K562 (cell line): ENCODE measurements at regions not wholly inside any gene's neighbourhood (a gene's known extent, or its start where the extent isn't known, plus 50 kb on each side); places are given as distances from the start of the nearest gene placed in this dataset.

Experiments used
- ATAC-seq: fragments of 200-7000 bp; cut with Tn5 transposase; 3 replicates; pipeline ENCODE4 v1.9.1; 2020; ENCODE audit warnings: moderate library complexity
- BruUV-seq: library from RNA; stranded (reverse); fragments of 400-500 nt; replicated peaks from 2 replicates; lab custom pipeline; 2021; lab: Mats Ljungman, UMichigan
- CTCF ChIA-PET: fragments of 300-600 bp; formaldehyde crosslinking; extraction: SDS; loops from one replicate; lab custom pipeline; 2021; ENCODE audit warnings: low intra/inter-chr PET ratio; lab: Yijun Ruan, JAX
- POLR2A ChIA-PET: fragments of 300-600, 350-650 bp; sonication (Branson Sonifier 250); formaldehyde crosslinking; extraction: SDS; loops from one replicate; lab custom pipeline; 2021; ENCODE audit warnings: antibody characterized with exemption, inconsistent platforms; lab: Yijun Ruan, JAX
- DNase-seq, 4 experiments: peaks; one replicate each; pipeline versions ENCODE4 v3.0.0 to v3.0.0-alpha.2; 2011 to 2018; ENCODE audit warnings: low spot score in 3 of 4, mixed read lengths in 3 of 4; ENCODE audit errors: extremely low read depth in 1 of 4
- FAIRE-seq: peaks from 2 replicates; lab custom pipeline; 2011; peaks lifted over from hg19 to GRCh38; lab: Jason Lieb, UNC
- H2AFZ ChIP-seq: 2 replicates; pipeline ENCODE4 v1.6.0; 2011; ENCODE audit warnings: low read depth, low read length, control low read depth, inconsistent platforms
- H3K27ac ChIP-seq: fragments of 200-600 bp; 3 replicates; pipeline ENCODE4 v1.8.0; 2011; ENCODE audit warnings: low read depth, mild to moderate bottlenecking, control low read depth, inconsistent platforms, low read length, moderate library complexity, mixed read lengths; ENCODE audit errors: extremely low read depth
- H3K27me3 ChIP-seq, 2 experiments: fragments of 300-600 bp in 1 of 2; 2 replicates in 1 of 2; 3 replicates in 1 of 2; pipeline versions ENCODE4 v1.6.0 to v1.8.0; 2011; ENCODE audit warnings: inconsistent platforms in 2 of 2, low read length in 2 of 2, mild to moderate bottlenecking in 1 of 2, mixed read lengths in 1 of 2, moderate library complexity in 1 of 2; ENCODE audit not compliant: control insufficient read depth in 2 of 2, insufficient read depth in 2 of 2
- H3K36me3 ChIP-seq: fragments of 300-600 bp; 3 replicates; pipeline ENCODE4 v1.8.0; 2011; ENCODE audit warnings: mild to moderate bottlenecking, low read length, inconsistent platforms; ENCODE audit not compliant: control insufficient read depth, insufficient read depth
- H3K4me1 ChIP-seq, 2 experiments: fragments of 200-600 bp in 1 of 2; replicated peaks in 1 of 2; 2 replicates in 1 of 2; 3 replicates in 1 of 2; pipeline versions ENCODE4 v1.5.1 to v1.8.0; 2011; ENCODE audit warnings: inconsistent platforms in 2 of 2, low read length in 2 of 2, mild to moderate bottlenecking in 1 of 2, mixed read lengths in 1 of 2, moderate library complexity in 1 of 2; ENCODE audit not compliant: control insufficient read depth in 2 of 2, insufficient read depth in 2 of 2
- H3K4me2 ChIP-seq: 2 replicates; pipeline ENCODE4 v1.6.1; 2011; ENCODE audit warnings: low read length, control low read depth, inconsistent platforms, mixed read lengths; ENCODE audit not compliant: insufficient read depth
- H3K4me3 ChIP-seq: fragments of 200-600 bp; sonication (generic), shearing (Covaris generic); 2 replicates; pipeline ENCODE4 v1.5.1; 2016; ENCODE audit warnings: control low read depth, inconsistent platforms
- H3K79me2 ChIP-seq: fragments of 200-600 bp; 3 replicates; pipeline ENCODE4 v1.8.0; 2011; ENCODE audit warnings: low read length, inconsistent platforms; ENCODE audit not compliant: control insufficient read depth, insufficient read depth
- H3K9ac ChIP-seq, 2 experiments: 2 replicates each; pipeline versions ENCODE4 v1.6.0 to v1.6.1; 2011; ENCODE audit warnings: low read depth in 2 of 2, low read length in 2 of 2, control low read depth in 1 of 2, inconsistent platforms in 1 of 2, mild to moderate bottlenecking in 1 of 2, mixed read lengths in 1 of 2; ENCODE audit not compliant: insufficient read depth in 1 of 2
- H3K9me1 ChIP-seq: one replicate; pipeline ENCODE4 v1.6.0; 2011; ENCODE audit warnings: inconsistent platforms, mild to moderate bottlenecking, low read length, moderate library complexity; ENCODE audit not compliant: control insufficient read depth, insufficient read depth
- H3K9me3 ChIP-seq: replicated peaks from 2 replicates; pipeline ENCODE4 v1.5.1; 2011; ENCODE audit warnings: low read depth, low read length, inconsistent platforms; ENCODE audit not compliant: control insufficient read depth, insufficient read depth
- H4K20me1 ChIP-seq: replicated peaks from 2 replicates; pipeline ENCODE4 v1.6.1; 2011; ENCODE audit warnings: low read length, inconsistent platforms, mixed read lengths; ENCODE audit not compliant: control insufficient read depth, insufficient read depth
- ATF1 ChIP-seq, 2 experiments: fragments of 450-650 bp in 1 of 2; IDR thresholded peaks; 2 replicates each; pipeline ENCODE4 v1.6.1; 2016; ENCODE audit warnings: missing compliant biosample characterization in 1 of 2, missing genetic modification characterization in 1 of 2
- DMBX1 ChIP-seq: fragments of 250-450 bp; sonication (Bioruptor Pico); IDR thresholded peaks from 2 replicates; pipeline ENCODE4 v1.8.0; 2022; ENCODE audit warnings: inconsistent platforms, mild to moderate bottlenecking, moderate library complexity, borderline replicate concordance
- MITF ChIP-seq: IDR thresholded peaks from 2 replicates; pipeline ENCODE4 v1.6.1; 2014; ENCODE audit warnings: antibody characterized with exemption
- MXD1 ChIP-seq: fragments of 250-450 bp; sonication (Bioruptor Pico); IDR thresholded peaks from 2 replicates; pipeline ENCODE4 v1.8.0; 2021; ENCODE audit warnings: borderline replicate concordance, mild to moderate bottlenecking, moderate library complexity; ENCODE audit not compliant: poor library complexity, severe bottlenecking
- NR2C2 ChIP-seq, 2 experiments: fragments of 200-800 bp in 1 of 2; sonication (Bioruptor generic) in 1 of 2; sonication (generic) in 1 of 2; formaldehyde crosslinking in 1 of 2; IDR thresholded peaks; 2 replicates each; pipeline versions ENCODE4 v1.6.1 to v1.8.0; 2016 to 2022; ENCODE audit warnings: mild to moderate bottlenecking in 1 of 2, missing compliant biosample characterization in 1 of 2, missing genetic modification characterization in 1 of 2, missing genetic modification reagents in 1 of 2
- NR3C1 ChIP-seq: sonication (generic); formaldehyde crosslinking; IDR thresholded peaks from 2 replicates; pipeline ENCODE4 v1.8.1; 2022; ENCODE audit warnings: missing genetic modification reagents
- RAD51 ChIP-seq: fragments of 450-650 bp; IDR thresholded peaks from 2 replicates; pipeline ENCODE4 v1.7.1; 2016; ENCODE audit warnings: low read depth, mild to moderate bottlenecking, borderline replicate concordance
- SREBF2 ChIP-seq: sonication (generic); formaldehyde crosslinking; IDR thresholded peaks from 2 replicates; pipeline ENCODE4 v1.4.0; 2020; ENCODE audit warnings: mild to moderate bottlenecking, missing genetic modification reagents
- TCF3 ChIP-seq: sonication (generic); formaldehyde crosslinking; IDR thresholded peaks from 2 replicates; pipeline ENCODE4 v1.4.0; 2020; ENCODE audit warnings: mild to moderate bottlenecking, missing genetic modification reagents
- TRIM25 ChIP-seq: fragments of 450-650 bp; IDR thresholded peaks from 2 replicates; pipeline ENCODE4 v1.7.0; 2016; ENCODE audit warnings: borderline replicate concordance
- UBTF ChIP-seq, 2 experiments: IDR thresholded peaks; 2 replicates each; pipeline ENCODE4 v1.6.1; 2012; ENCODE audit warnings: improper control_type of control experiment in 2 of 2, low read depth in 2 of 2, low read length in 2 of 2, borderline replicate concordance in 1 of 2
- ZNF134 ChIP-seq: fragments of 250-450 bp; sonication (Bioruptor Pico); conservative IDR thresholded peaks from 2 replicates; pipeline ENCODE4 v1.4.0; 2020
- ZNF253 ChIP-seq: fragments of 250-450 bp; sonication (Bioruptor Pico); conservative IDR thresholded peaks from 2 replicates; pipeline ENCODE4 v1.6.1; 2021; ENCODE audit warnings: mild to moderate bottlenecking
- ZNF311 ChIP-seq: fragments of 250-450 bp; sonication (Bioruptor Pico); IDR thresholded peaks from 2 replicates; pipeline ENCODE4 v1.4.0; 2020; ENCODE audit warnings: mild to moderate bottlenecking, moderate library complexity
- ZNF644 ChIP-seq: fragments of 200-800 bp; sonication (Bioruptor generic); IDR thresholded peaks from 2 replicates; pipeline ENCODE4 v1.6.1; 2016; ENCODE audit warnings: low read depth, missing genetic modification characterization, missing compliant biosample characterization
- ZNF707 ChIP-seq: fragments of 250-450 bp; sonication (Bioruptor Pico); conservative IDR thresholded peaks from 2 replicates; pipeline ENCODE4 v1.8.0; 2022; ENCODE audit warnings: inconsistent platforms, mild to moderate bottlenecking, moderate library complexity
- WGBS: fragments of 100-300 bp; shearing (Covaris generic); methylation state at CpG from one replicate; pipeline ENCODE4 v1.1.6; 2016; ENCODE audit warnings: low coverage, mixed read lengths; ENCODE audit not compliant: insufficient coverage; ENCODE audit errors: missing lambda C conversion rate; 5-methylcytosine and 5-hydroxymethylcytosine counted together
- in situ Hi-C: fragments of 300-500 bp; cut with MboI; formaldehyde crosslinking; loops from 4 replicates; pipeline ENCODE4 v1.15.0; 2018; ENCODE audit warnings: inconsistent platforms, mixed read lengths
- intact Hi-C: fragments of 100-400 bp; cut with micrococcal nuclease; formaldehyde crosslinking; loops from 2 replicates; pipeline ENCODE4 v1.14.2; 2022

GRCh38 chr4:3372264-3372932 is 69.4 kb upstream of the HGFAC start:
- peaks cover 0 to 32% of the 10 kb centered on the region in 2 experiments; a peak in 2 of 5 replicates for H3K4me1 ChIP-seq
- no peaks in the 10 kb centered on the region for H3K36me3 ChIP-seq
- no peak overlapping the region for H2AFZ ChIP-seq
- BruUV-seq: no TSS peak
- peaks cover 42% of the 10 kb centered on the region for H4K20me1 ChIP-seq
- H3K79me2 ChIP-seq: no peaks in the 10 kb centered on the region
- TF ChIP-seq MITF (no peak), UBTF (IDR thresholded peaks at IDR 0.05; ENCODE audit: borderline replicate concordance in 1 of 2, low read depth in 2 of 2, low read length in 2 of 2) (no peak), DMBX1 (CRISPR knock-in tag) (no peak), ATF1 (CRISPR knock-in tag; IDR thresholded peaks at IDR 0.05) (no peak), ATF1 (tag; IDR thresholded peaks at IDR 0.05) (no peak), ZNF311 (no peak), ZNF253 (CRISPR knock-in tag) (no peak), TRIM25 (no peak), RAD51 (no peak), ZNF644 (tag) (no peak), MXD1 (no peak), ZNF707 (no peak), SREBF2 (CRISPR knock-in tag) (no peak), ZNF134 (CRISPR knock-in tag) (no peak), TCF3 (CRISPR knock-in tag) (no peak), NR3C1 (CRISPR knock-in tag) (no peak), NR2C2 (CRISPR knock-in tag; IDR thresholded peaks at IDR 0.05) (no peak), NR2C2 (tag; IDR thresholded peaks at IDR 0.05) (no peak)
- no peak for ATAC-seq
- H3K9me3 ChIP-seq: no peaks in the 10 kb centered on the region
- ChIA-PET CTCF (no interaction called here), POLR2A (interaction anchor here (0.9 kb wide), 1 partner anchor 13 kb away, joined by 3 read pairs; no protein-coding TSS in a partner anchor)
- no peak overlapping the region for H3K27ac ChIP-seq
- peaks cover 35 to 72% of the 10 kb centered on the region in 2 experiments; a peak in 4 of 5 replicates for H3K27me3 ChIP-seq
- no peak overlapping the region for H3K4me2 ChIP-seq
- H3K9ac ChIP-seq: peak overlapping the region in 1 of 2 experiments; percentile 41; a peak in 1 of 4 replicates
- intact Hi-C loops: no loop called here
- no peak overlapping the region for H3K4me3 ChIP-seq
- H3K9me1 ChIP-seq: no peaks in the 10 kb centered on the region
- 30% methylated on average over 23 of the region's 23 CpGs for WGBS
- no peak for FAIRE-seq
- no peak for DNase-seq
- in situ Hi-C loops: no loop called here
